H9 (cell line): ENCODE measurements at regions not wholly inside any gene's neighbourhood (a gene's known extent, or its start where the extent isn't known, plus 50 kb on each side); places are given as distances from the start of the nearest gene placed in this dataset.

Experiments
- DNase-seq: peaks from one replicate; pipeline ENCODE4 v3.0.0-alpha.2; 2017
- H2AFZ ChIP-seq: one replicate; pipeline ENCODE4 v1.6.1; 2013; ENCODE audit warnings: mild to moderate bottlenecking, low read length, control low read depth, moderate library complexity
- H2AK5ac ChIP-seq: 2 replicates; pipeline ENCODE4 v1.6.1; 2013; ENCODE audit warnings: low read length, control low read depth, mixed read lengths; ENCODE audit not compliant: insufficient read length
- H2BK120ac ChIP-seq: one replicate; pipeline ENCODE4 v1.6.1; 2013; ENCODE audit warnings: low read depth, mild to moderate bottlenecking, low read length, control low read depth, inconsistent platforms; ENCODE audit not compliant: poor library complexity, severe bottlenecking
- H2BK12ac ChIP-seq: 2 replicates; pipeline ENCODE4 v1.6.1; 2013; ENCODE audit warnings: low read length, control low read depth, mixed read lengths, low read depth; ENCODE audit not compliant: insufficient read length
- H2BK15ac ChIP-seq: 2 replicates; pipeline ENCODE4 v1.6.1; 2013; ENCODE audit warnings: low read depth, low read length, control low read depth
- H2BK20ac ChIP-seq: one replicate; pipeline ENCODE4 v1.6.1; 2013; ENCODE audit warnings: low read depth, mild to moderate bottlenecking, low read length, control low read depth, inconsistent platforms; ENCODE audit not compliant: poor library complexity, severe bottlenecking
- H2BK5ac ChIP-seq: 2 replicates; pipeline ENCODE4 v1.6.1; 2013; ENCODE audit warnings: low read length, control low read depth, mixed read lengths; ENCODE audit not compliant: insufficient read length
- H3K14ac ChIP-seq: 2 replicates; pipeline ENCODE4 v1.6.1; 2013; ENCODE audit warnings: low read length, control low read depth; ENCODE audit not compliant: insufficient read depth
- H3K18ac ChIP-seq: 2 replicates; pipeline ENCODE4 v1.6.1; 2013; ENCODE audit warnings: low read depth, mild to moderate bottlenecking, mixed read lengths, low read length, control low read depth; ENCODE audit not compliant: insufficient read length
- H3K23ac ChIP-seq: 2 replicates; pipeline ENCODE4 v1.6.1; 2013; ENCODE audit warnings: low read length, control low read depth, mixed read lengths, low read depth; ENCODE audit not compliant: insufficient read length
- H3K23me2 ChIP-seq: 2 replicates; pipeline ENCODE4 v1.6.1; 2013; ENCODE audit warnings: low read depth, mild to moderate bottlenecking, mixed read lengths, low read length, control low read depth; ENCODE audit not compliant: insufficient read length, poor library complexity, severe bottlenecking
- H3K27ac ChIP-seq: 2 replicates; pipeline ENCODE4 v1.5.1; 2013; ENCODE audit warnings: low read length, control low read depth, mixed read lengths, low read depth; ENCODE audit not compliant: insufficient read length
- H3K27me3 ChIP-seq: 2 replicates; pipeline ENCODE4 v1.6.1; 2013; ENCODE audit warnings: low read length, control low read depth, inconsistent platforms; ENCODE audit not compliant: insufficient read depth
- H3K4ac ChIP-seq: 2 replicates; pipeline ENCODE4 v1.6.1; 2013; ENCODE audit warnings: low read depth, mild to moderate bottlenecking, control low read depth, inconsistent platforms, low read length, moderate library complexity
- H3K4me1 ChIP-seq: 2 replicates; pipeline ENCODE4 v1.6.1; 2013; ENCODE audit warnings: low read length, control low read depth, inconsistent platforms; ENCODE audit not compliant: insufficient read depth
- H3K4me2 ChIP-seq: 2 replicates; pipeline ENCODE4 v1.6.1; 2013; ENCODE audit warnings: low read length, control low read depth, mixed read lengths; ENCODE audit not compliant: insufficient read length, insufficient read depth
- H3K56ac ChIP-seq: 2 replicates; pipeline ENCODE4 v1.6.1; 2013; ENCODE audit warnings: low read depth, mild to moderate bottlenecking, mixed read lengths, low read length, control low read depth; ENCODE audit not compliant: insufficient read length
- H3K79me1 ChIP-seq: 2 replicates; pipeline ENCODE4 v1.6.1; 2013; ENCODE audit warnings: low read depth, mild to moderate bottlenecking, moderate library complexity, low read length, control low read depth, inconsistent platforms; ENCODE audit not compliant: insufficient read depth, poor library complexity, severe bottlenecking
- H3K79me2 ChIP-seq: 2 replicates; pipeline ENCODE4 v1.6.1; 2013; ENCODE audit warnings: low read length, control low read depth, inconsistent platforms; ENCODE audit not compliant: insufficient read depth
- H3K9ac ChIP-seq: 2 replicates; pipeline ENCODE4 v1.6.1; 2013; ENCODE audit warnings: low read length, control low read depth, mixed read lengths; ENCODE audit not compliant: insufficient read length; ENCODE audit errors: extremely low read depth
- H3K9me3 ChIP-seq: one replicate; pipeline ENCODE4 v1.6.1; 2013; ENCODE audit warnings: low read depth, low read length, inconsistent platforms; ENCODE audit not compliant: control insufficient read depth
- H3T11ph ChIP-seq: one replicate; pipeline ENCODE4 v1.6.1; 2013; ENCODE audit warnings: mild to moderate bottlenecking, low read length, control low read depth, inconsistent platforms
- H4K20me1 ChIP-seq: one replicate; pipeline ENCODE4 v1.6.1; 2013; ENCODE audit not compliant: control insufficient read depth, insufficient read length, insufficient read depth
- H4K5ac ChIP-seq: 2 replicates; pipeline ENCODE4 v1.6.1; 2013; ENCODE audit warnings: low read depth, mild to moderate bottlenecking, mixed read lengths, low read length, control low read depth; ENCODE audit not compliant: insufficient read length
- H4K8ac ChIP-seq: replicated peaks from 2 replicates; pipeline ENCODE4 v1.6.1; 2013; ENCODE audit warnings: low read length, control low read depth, mixed read lengths, low read depth; ENCODE audit not compliant: insufficient read length
- H4K91ac ChIP-seq: 2 replicates; pipeline ENCODE4 v1.6.1; 2013; ENCODE audit warnings: low read depth, mild to moderate bottlenecking, moderate library complexity, mixed read lengths, low read length, control low read depth; ENCODE audit not compliant: insufficient read length
- H3K27ac Mint-ChIP-seq, 3 experiments: 2 replicates in 2 of 3; 3 replicates in 1 of 3; pipeline ENCODE4 v1.8.0; 2020 to 2021; ENCODE audit warnings: mixed read lengths in 3 of 3, mild to moderate bottlenecking in 1 of 3, moderate library complexity in 1 of 3
- H3K27me3 Mint-ChIP-seq: 2 replicates; pipeline ENCODE4 v1.8.0; 2021; ENCODE audit warnings: low read depth, mild to moderate bottlenecking, moderate library complexity, mixed read lengths
- H3K36me3 Mint-ChIP-seq, 3 experiments: 2 replicates in 2 of 3; 3 replicates in 1 of 3; pipeline ENCODE4 v1.8.0; 2020 to 2021; ENCODE audit warnings: low read depth in 3 of 3, mixed read lengths in 3 of 3; ENCODE audit not compliant: insufficient read depth in 1 of 3
- H3K4me1 Mint-ChIP-seq, 2 experiments: 2 replicates each; pipeline ENCODE4 v1.8.0; 2020; ENCODE audit warnings: mixed read lengths in 2 of 2
- H3K4me3 Mint-ChIP-seq, 2 experiments: 2 replicates in 1 of 2; 3 replicates in 1 of 2; pipeline ENCODE4 v1.8.0; 2020 to 2021; ENCODE audit warnings: mild to moderate bottlenecking in 2 of 2, mixed read lengths in 2 of 2, moderate library complexity in 1 of 2
- H3K9me3 Mint-ChIP-seq, 2 experiments: 2 replicates in 1 of 2; 3 replicates in 1 of 2; pipeline ENCODE4 v1.8.0; 2020; ENCODE audit warnings: mild to moderate bottlenecking in 2 of 2, mixed read lengths in 2 of 2, moderate library complexity in 1 of 2
- CTCF ChIP-seq: fragments of 200-600 bp; sonication (generic); conservative IDR thresholded peaks from 3 replicates; pipeline ENCODE4 v1.8.0; 2021; ENCODE audit warnings: antibody characterized with exemption, mild to moderate bottlenecking
- WGBS: extraction: QIAGEN DNeasy Blood & Tissue Kit; methylation state at CpG from one replicate; pipeline ENCODE4 v1.1.7; 2013; ENCODE audit warnings: missing lambda C conversion rate, low lambda C conversion rate, mixed read lengths; ENCODE audit not compliant: insufficient read length; ENCODE audit errors: extremely low coverage; 5-methylcytosine and 5-hydroxymethylcytosine counted together

GRCh38 chr2:122423934-122424333, 668.5 kb downstream of the TSN start:
- Histone ChIP-seq H3K23ac (no peak overlapping the region), H4K5ac (no peak overlapping the region), H3K27ac (no peak overlapping the region), H2BK15ac (no peak overlapping the region), H2BK12ac (no peak overlapping the region), H3K18ac (no peak overlapping the region), H3K27me3 (no peaks in the 10 kb centered on the region), H4K91ac (no peak overlapping the region), H4K8ac (no peak overlapping the region), H2AK5ac (no peak overlapping the region), H2BK20ac (no peak overlapping the region), H3K23me2 (no peaks in the 10 kb centered on the region), H3K4me2 (no peak overlapping the region), H3K4me1 (no peaks in the 10 kb centered on the region), H3K9me3 (no peaks in the 10 kb centered on the region), H3T11ph (no peak overlapping the region), H3K4ac (no peak overlapping the region), H3K14ac (no peak overlapping the region), H3K9ac (no peak overlapping the region), H3K79me2 (no peaks in the 10 kb centered on the region), H2BK120ac (no peak overlapping the region), H3K79me1 (no peaks in the 10 kb centered on the region), H2AFZ (no peak overlapping the region), H4K20me1 (no peaks in the 10 kb centered on the region), H2BK5ac (no peak overlapping the region), H3K56ac (no peak overlapping the region)
- H3K27me3 Mint-ChIP-seq = no peaks in the 10 kb centered on the region
- WGBS = no CpG with 5 or more reads among the region's 4 CpGs
- no peaks in the 10 kb centered on the region for H3K36me3 Mint-ChIP-seq
- H3K27ac Mint-ChIP-seq = no peak overlapping the region
- no peak overlapping the region for H3K4me3 Mint-ChIP-seq
- no peaks in the 10 kb centered on the region for H3K9me3 Mint-ChIP-seq
- H3K4me1 Mint-ChIP-seq = no peaks in the 10 kb centered on the region
- TF ChIP-seq CTCF = peak; percentile 30; the same call in 2 of the 3 replicates
- DNase-seq = no peak
